ENCODE measurements at regions not wholly inside any gene's neighbourhood (a gene's known extent, or its start where the extent isn't known, plus 50 kb on each side); places are given as distances from the start of the nearest gene placed in this dataset.

- no peak for DNase-seq (ENCODE audit: low read depth)
Measured at GRCh38 chr17:36728030-36728991, 126.9 kb downstream of the MRM1 start.

DNA sequence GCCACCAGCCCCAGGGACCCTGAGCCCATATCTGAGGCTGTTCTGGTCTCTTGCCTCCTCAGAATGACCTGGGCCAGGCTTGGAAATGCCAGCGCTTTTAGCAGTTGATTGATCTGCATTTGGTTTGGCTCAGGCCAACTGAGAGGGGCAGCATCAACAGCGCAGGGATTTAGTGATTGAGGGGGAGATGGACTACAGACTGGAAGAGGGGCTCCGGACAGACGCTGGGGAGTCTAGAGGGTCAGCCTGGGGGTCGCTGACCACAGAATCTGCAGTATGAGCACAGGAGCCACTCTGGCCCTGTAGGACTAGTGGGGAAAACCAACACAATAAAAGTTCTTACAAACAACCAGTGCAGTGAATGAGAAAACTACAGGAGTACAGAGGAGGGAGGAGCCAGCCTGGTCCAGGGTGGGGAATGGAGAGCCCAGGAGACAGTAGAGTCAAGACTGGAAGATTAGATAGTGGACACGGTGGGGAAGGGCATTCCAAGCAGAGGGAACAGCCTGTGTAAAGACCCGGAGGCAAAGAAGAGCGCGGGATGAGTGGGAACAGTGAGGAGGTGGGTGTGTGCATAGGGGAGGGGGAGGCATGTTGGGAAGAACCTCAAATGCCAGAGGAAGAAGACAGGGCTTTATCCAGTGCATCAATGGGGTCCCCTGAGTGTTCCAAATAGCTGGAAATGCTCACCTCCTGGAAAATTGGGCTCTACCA is 128.9 kb downstream of the MRM1 start:
- no peak for DNase-seq (ENCODE audit: low read depth)

- no peak for DNase-seq (ENCODE audit: low read depth)
Measured at GRCh38 chr17:36730857-36731490, 129.6 kb downstream of the MRM1 start.

DNA sequence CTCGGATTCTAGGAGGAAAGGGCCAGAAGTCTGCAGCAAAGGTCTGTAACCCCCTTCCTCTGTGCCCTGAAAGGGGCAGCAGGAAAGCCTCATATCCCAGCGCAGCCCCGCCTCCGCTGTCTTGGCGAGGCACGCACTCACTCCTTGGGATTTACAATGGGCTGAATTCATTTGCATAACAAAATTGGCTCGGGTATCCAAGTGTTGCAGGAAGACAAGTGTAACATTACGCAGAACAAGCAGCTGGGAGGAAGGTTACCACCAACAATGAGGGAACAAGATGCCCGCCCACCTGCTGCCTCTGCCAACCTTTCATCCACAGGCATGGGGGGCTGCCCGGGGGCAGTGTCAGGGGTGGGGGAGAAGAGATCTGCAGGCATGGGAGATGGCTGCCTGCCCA is 130.4 kb downstream of the MRM1 start:
- DNase-seq (ENCODE audit: low read depth): no peak

DNA sequence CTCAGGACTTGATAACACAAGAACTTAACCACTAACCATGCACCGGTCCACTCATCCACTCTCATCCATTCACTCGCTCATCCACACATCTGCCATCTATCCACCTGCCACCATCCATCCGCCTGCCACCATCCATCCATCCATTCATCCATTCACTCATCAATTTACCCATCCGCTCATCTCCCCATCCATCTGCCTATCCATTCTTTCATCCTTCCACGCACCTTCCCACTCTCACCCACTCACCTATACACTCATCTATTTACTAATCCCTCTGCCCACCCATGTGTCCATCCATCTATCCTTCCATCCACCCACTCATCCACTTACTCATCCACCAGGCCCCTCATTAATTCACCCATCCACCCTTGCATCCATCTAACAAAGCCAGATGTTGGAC is 131.0 kb downstream of the MRM1 start:
- no peak for DNase-seq (ENCODE audit: low read depth)

- DNase-seq (ENCODE audit: low read depth): no peak
Measured at GRCh38 chr17:36736201-36737156, 135.1 kb downstream of the MRM1 start.

GRCh38 chr17:36739208-36739607 is 137.8 kb downstream of the MRM1 start:
- no peak for DNase-seq (ENCODE audit: low read depth)

- no peak for DNase-seq (ENCODE audit: low read depth)
Measured at GRCh38 chr17:36740157-36740556, 138.8 kb downstream of the MRM1 start.

DNA sequence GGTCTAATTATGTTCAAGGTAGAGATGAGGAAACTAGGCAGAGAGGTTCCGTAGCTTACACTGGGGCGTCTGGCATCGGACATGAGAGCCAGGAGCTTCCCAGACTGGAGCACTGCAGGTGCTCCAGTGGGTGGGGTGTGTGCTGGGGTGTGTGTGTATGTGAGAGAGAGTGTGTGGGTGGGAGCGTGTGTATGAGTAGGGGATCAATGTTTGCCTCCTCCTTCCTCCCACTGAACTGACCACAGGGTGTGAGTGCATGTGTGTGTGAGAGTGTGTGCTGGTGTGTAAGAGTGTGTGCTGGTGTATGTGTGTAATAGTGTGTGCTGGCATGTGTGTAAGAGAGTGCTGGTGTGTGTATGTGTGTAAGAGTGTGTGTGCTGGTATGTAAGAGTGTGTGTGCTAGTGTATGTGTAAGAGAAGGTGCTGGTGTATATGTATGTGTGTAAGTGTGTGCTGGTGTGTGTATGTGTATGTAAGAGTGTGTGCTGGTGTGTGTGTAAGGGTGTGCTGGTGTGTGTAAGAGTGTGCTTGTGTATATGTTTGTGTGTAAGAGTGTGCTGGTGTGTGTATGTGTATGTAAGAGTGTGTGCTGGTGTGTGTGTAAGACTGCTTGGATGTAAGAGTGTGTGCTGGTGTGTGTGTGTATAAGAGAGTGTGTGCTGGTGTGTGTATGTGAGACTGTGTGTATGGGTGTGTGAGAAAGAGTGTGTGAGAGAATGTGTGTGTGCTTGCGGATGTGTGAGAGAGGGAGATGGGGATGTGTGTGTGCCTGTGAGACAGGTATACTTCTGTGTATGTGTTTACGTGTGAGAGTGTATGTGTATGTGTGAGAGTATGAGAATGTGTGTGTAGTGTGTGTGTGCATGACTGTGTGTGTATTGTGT is 139.9 kb downstream of the MRM1 start:
- no peak for DNase-seq (ENCODE audit: low read depth)

DNA sequence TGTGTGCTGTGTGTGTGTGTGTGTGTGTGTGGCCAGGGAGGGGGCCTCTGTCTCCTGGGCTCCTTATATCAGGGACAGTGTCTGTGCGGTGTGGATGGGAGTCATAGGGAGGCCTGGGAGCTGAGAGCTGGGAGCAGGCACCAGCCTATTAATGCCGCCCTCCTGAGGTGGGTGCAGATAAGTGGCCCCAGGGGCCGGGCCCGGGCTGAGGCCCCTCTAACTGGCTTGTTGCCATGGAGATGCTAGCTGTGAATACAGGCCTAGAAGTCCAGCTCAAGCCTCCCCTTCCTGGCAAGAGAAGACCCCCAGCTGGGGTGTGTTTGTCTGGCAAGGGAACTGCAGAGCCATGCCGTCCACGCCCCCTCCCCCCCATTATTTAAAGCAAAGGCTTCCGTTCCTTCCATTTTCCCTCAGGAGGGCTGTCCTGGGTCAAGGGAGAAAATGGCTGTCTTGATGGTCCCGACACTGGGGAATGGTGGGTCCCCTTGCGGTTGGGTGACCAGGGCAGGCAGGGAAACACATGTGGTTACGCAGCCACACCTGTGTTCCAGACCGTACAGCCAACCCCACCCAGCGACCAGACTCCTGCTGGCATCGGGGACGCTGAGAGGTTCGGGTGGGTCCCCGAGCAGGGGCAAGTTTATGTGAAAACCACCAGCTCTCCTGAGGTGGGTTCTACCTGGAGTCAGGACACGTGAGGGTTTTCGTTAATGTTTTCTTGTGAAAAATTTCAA is 141.1 kb downstream of the MRM1 start:
- DNase-seq (ENCODE audit: low read depth): no peak

DNA sequence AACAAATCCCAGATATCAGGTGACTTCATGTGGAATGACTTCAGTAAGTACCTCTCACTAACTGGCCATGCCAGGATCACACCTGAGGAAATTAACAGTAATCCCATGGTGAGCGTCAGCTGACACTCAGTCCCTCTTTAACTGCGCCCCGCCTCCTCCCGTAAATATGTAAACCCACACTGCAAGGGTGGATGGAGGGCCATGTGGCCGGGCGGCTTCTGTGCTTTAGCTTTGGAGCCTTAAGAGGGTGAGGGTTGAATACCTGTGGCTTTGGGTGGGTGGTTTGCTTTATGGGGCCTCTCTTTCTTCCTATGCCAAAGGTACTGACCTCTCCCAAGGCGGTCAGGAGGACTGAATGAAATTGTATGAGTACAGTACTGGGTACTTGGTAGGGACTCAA is 141.7 kb downstream of the MRM1 start:
- no peak for DNase-seq (ENCODE audit: low read depth)

- no peak for DNase-seq (ENCODE audit: low read depth)
Measured at GRCh38 chr17:36746381-36747053, 145.1 kb downstream of the MRM1 start.

- DNase-seq (ENCODE audit: low read depth): no peak
Measured at GRCh38 chr17:36747861-36748260, 146.5 kb downstream of the MRM1 start.

- no peak for DNase-seq (ENCODE audit: low read depth)
Measured at GRCh38 chr17:36748272-36748671, 146.9 kb downstream of the MRM1 start.

GRCh38 chr17:36749493-36749892 is 148.1 kb downstream of the MRM1 start:
- DNase-seq (ENCODE audit: low read depth): no peak

DNA sequence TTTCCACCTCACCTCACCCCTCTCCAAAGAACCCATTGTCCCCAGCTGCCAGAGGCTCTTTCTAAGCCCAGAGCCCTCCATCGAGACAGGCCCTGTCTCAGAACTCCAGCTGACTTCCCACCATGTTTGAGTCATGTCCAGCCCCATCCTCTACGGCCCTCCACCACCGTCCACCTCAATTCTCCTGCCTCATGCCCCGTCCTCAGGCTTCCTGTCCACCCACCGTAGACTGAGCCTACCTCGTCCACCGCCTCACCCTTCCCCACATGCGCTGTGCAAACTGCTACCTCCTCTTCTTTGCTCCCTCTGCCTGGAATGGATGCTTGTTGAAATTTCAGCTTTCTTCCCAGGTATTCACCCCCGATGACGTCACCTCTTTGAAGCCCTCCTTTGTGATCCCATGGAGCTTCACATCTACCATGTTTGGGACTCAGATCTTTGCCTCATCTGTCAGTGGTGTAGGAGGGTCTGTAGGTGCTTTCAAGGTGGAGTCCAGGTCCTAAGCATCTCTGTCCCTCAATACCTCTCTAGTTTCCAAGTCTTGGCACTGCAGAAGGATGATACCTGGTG is 149.0 kb downstream of the MRM1 start:
- DNase-seq (ENCODE audit: low read depth): no peak

DNA sequence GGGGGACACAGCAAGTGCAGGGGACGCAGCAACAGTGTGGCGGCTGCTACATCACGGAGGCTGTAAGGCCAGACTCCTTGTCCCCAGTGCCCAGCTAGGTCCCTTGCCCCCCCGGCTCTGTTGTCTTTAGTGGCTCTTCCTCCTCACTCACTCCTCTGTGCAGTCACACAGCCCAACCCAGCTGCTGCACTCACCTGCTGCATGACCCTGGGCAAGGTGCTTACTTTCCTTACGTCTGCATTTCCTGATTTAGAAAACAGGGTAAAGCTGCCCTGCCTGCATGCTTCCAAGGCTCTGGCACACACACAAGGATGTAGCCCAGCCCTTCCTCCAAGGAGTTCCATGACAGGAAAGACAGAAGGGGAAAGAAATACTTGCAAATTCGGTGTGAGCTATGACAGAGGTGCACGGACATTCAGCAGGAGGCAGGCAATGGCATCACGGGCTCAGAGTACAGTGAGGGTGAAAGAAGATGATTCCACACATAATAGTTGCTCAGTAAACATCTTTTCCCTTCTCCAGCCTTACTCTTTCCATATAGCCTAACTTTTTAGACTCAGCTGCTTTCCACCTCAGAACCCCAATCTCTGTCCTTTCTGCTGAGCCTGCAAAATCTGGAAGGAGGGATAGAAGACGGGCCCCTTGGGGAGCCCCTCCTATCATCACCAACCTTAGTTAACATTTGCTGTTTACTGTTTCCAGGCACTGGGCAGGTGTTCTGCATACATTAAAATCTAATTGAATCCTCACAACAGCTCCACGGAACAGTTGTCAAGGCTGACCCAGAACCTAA is 150.9 kb downstream of the MRM1 start:
- DNase-seq (ENCODE audit: low read depth): no peak

GRCh38 chr17:36755586-36755985 is 154.2 kb downstream of the MRM1 start:
- no peak for DNase-seq (ENCODE audit: low read depth)
